WTC11 (cell line): ENCODE measurements at regions not wholly inside any gene's neighbourhood (a gene's known extent, or its start where the extent isn't known, plus 50 kb on each side); places are given as distances from the start of the nearest gene placed in this dataset.

Source experiments
- MYBL2 ChIP-seq: sonication (generic); formaldehyde crosslinking; IDR thresholded peaks from 2 replicates; pipeline ENCODE4 v1.8.1; 2023; ENCODE audit warnings: mild to moderate bottlenecking, moderate library complexity, missing genetic modification reagents
- ZNF317 ChIP-seq: sonication (generic); formaldehyde crosslinking; IDR thresholded peaks from 2 replicates; pipeline ENCODE4 v1.8.1; 2023; ENCODE audit warnings: low read depth, mild to moderate bottlenecking, moderate library complexity, missing genetic modification reagents, borderline replicate concordance
- TF ChIP-seq, protein P1 (sequence below): sonication (generic); formaldehyde crosslinking; IDR thresholded peaks from 2 replicates; pipeline ENCODE4 v1.8.1; 2022; ENCODE audit warnings: mild to moderate bottlenecking, missing genetic modification reagents, moderate library complexity, borderline replicate concordance

DNA sequence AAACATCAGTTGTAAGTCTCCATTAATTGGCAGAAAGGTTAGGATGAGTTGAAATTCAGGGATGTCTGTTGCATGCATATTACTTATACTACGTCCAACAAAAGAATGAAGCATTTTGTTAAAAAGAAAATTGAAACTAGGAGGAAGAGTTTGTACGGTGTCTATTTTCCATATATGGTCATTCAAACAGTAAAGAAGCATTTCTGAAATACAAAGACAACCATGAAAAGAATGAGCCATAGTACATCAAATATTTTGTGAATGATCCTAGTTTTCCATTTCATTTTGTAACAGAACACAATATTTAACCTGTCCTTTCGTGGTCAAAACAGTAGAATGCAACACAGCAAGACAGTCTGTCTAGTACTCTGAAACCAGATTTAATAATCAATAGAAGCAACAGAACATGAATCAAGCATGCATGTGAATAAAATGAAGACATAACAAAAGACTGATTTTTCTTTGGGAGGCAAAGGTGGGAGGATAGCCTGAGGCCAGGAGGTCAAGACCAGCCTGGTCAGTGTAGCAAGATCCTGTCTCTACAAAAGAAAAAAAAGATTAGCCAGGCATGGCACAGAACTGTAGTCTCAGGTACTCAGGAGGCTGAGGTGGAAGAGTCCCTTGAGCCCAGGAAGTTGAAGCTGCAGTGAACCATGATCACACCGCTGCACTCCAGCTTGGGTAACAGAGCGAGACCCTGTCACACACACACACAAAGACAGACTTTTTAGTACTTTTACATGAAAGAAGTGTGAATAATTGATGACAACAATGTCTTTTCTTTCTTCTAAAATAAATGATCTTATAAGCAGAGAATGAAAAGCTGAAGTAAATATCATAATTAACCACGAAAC is 156.0 kb downstream of the LRIG3 start:
- TF ChIP-seq ZNF317 (CRISPR knock-in tag) (no peak), MYBL2 (CRISPR knock-in tag) (no peak)
- TF ChIP-seq, protein P1, sequence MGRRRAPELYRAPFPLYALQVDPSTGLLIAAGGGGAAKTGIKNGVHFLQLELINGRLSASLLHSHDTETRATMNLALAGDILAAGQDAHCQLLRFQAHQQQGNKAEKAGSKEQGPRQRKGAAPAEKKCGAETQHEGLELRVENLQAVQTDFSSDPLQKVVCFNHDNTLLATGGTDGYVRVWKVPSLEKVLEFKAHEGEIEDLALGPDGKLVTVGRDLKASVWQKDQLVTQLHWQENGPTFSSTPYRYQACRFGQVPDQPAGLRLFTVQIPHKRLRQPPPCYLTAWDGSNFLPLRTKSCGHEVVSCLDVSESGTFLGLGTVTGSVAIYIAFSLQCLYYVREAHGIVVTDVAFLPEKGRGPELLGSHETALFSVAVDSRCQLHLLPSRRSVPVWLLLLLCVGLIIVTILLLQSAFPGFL = no peak
